ENCODE measurements at regions not wholly inside any gene's neighbourhood (a gene's known extent, or its start where the extent isn't known, plus 50 kb on each side); places are given as distances from the start of the nearest gene placed in this dataset.

DNA sequence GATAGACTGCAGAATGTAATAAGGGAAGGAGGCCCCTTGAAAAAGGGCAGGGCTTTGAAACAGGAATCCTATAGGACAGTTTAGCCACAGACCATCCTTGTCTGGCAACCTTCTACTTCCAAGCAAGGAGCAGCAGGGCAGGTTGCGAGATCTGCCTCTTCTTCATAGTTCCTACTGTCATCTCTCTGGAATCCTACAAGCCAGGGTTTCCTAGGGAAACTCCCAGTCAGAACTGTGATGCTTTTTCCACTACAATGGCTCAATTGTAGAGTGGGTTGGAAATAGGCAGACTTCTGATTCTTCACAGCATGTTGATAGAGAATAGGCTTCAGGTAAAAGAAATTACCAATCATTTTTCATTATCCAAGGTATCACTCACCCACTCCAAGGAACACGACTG, 186.3 kb downstream of the DACT1 start:
- no peaks in the 10 kb centered on the region for H3K4me1 ChIP-seq (replicated peaks in 1 of 4; ENCODE audit: control insufficient read depth in 3 of 4, insufficient read depth in 4 of 4, low read length in 3 of 4)
- no peak for TF ChIP-seq SRF (IDR thresholded peaks at IDR 0.05; ENCODE audit: low read depth, low read length)
- TF ChIP-seq SIX5 (IDR thresholded peaks at IDR 0.05; ENCODE audit: low read depth, low read length), result no peak
- no peak for TF ChIP-seq CEBPB (IDR thresholded peaks at IDR 0.05; ENCODE audit: low read depth, low read length)
- TF ChIP-seq BCL11A (IDR thresholded peaks at IDR 0.05; ENCODE audit: low read depth in 2 of 2, low read length in 2 of 2), result no peak
- TF ChIP-seq, protein P1, sequence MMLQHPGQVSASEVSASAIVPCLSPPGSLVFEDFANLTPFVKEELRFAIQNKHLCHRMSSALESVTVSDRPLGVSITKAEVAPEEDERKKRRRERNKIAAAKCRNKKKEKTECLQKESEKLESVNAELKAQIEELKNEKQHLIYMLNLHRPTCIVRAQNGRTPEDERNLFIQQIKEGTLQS (IDR thresholded peaks at IDR 0.05; ENCODE audit: insufficient read depth, low read depth, low read length), result no peak
- no peak for TF ChIP-seq NRF1 (IDR thresholded peaks at IDR 0.05; ENCODE audit: low read depth, low read length)
- no peak for TF ChIP-seq POLR2A (IDR thresholded peaks at IDR 0.05; ENCODE audit: control extremely low read depth in 1 of 2, low read depth in 2 of 2, low read length in 2 of 2)
- H3K23ac ChIP-seq (ENCODE audit: insufficient read length), result no peak overlapping the region
- H2BK5ac ChIP-seq (ENCODE audit: low read depth, low read length), result no peak overlapping the region
- no peak overlapping the region for H2AK5ac ChIP-seq (ENCODE audit: low read depth, low read length)
- H3K27ac ChIP-seq (ENCODE audit: low read depth, low read length), result no peak overlapping the region
- no peaks in the 10 kb centered on the region for H3K79me1 ChIP-seq (ENCODE audit: low read depth, low read length)
- DNase-seq (ENCODE audit: low read depth in 1 of 2, low spot score in 2 of 2) (no peak), FAIRE-seq (no peak)
- no peak overlapping the region for H2BK120ac ChIP-seq (replicated peaks; ENCODE audit: low read depth, low read length)
- H3K4ac ChIP-seq (replicated peaks; ENCODE audit: insufficient read length, low read depth, low read length), result no peak overlapping the region
- H2AFZ ChIP-seq (ENCODE audit: low read length), result no peak overlapping the region
- H2BK15ac ChIP-seq (ENCODE audit: low read length), result no peak overlapping the region
- no peaks in the 10 kb centered on the region; a peak in 1 of 8 replicates for H3K36me3 ChIP-seq (ENCODE audit: control insufficient read depth in 2 of 4, insufficient read depth in 4 of 4, low read length in 3 of 4)
- H2BK12ac ChIP-seq (ENCODE audit: low read depth, low read length), result no peak overlapping the region
- H3K56ac ChIP-seq (replicated peaks; ENCODE audit: insufficient read length, low read depth, low read length), result no peak overlapping the region
- no peak overlapping the region for H3K4me3 ChIP-seq (ENCODE audit: extremely low read depth in 1 of 4, insufficient read depth in 2 of 4, low read depth in 3 of 4, low read length in 4 of 4)
- no peak overlapping the region for H3K14ac ChIP-seq (ENCODE audit: insufficient read length)
- no peaks in the 10 kb centered on the region for H3K27me3 ChIP-seq (replicated peaks in 1 of 4; ENCODE audit: control insufficient read depth in 3 of 4, extremely low read depth in 1 of 4, insufficient read depth in 3 of 4, low read length in 3 of 4)
- no peak overlapping the region for H3K9ac ChIP-seq (replicated peaks in 1 of 4; ENCODE audit: extremely low read depth in 1 of 4, low read depth in 3 of 4, low read length in 3 of 4)
- CTCF ChIA-PET (ENCODE audit: partially characterized antibody), result interaction anchor here (1.7 to 4.6 kb wide), 2 partner anchors 10 to 17 kb away, joined by 7 to 18 read pairs; no protein-coding TSS in a partner anchor
- no peak overlapping the region for H4K91ac ChIP-seq (replicated peaks; ENCODE audit: insufficient read length, low read length)
- POLR2A ChIA-PET (ENCODE audit: partially characterized antibody), result no interaction called here
- H3K9me3 ChIP-seq (ENCODE audit: insufficient read depth in 2 of 2, low read depth in 1 of 2, low read length in 1 of 2), result peaks cover 6 to 9% of the 10 kb centered on the region in 2 experiments
- no peaks in the 10 kb centered on the region for H3K79me2 ChIP-seq (ENCODE audit: control insufficient read depth in 1 of 2, insufficient read depth in 2 of 2, low read length in 2 of 2)
- no peak overlapping the region for H4K8ac ChIP-seq (ENCODE audit: extremely low read depth, insufficient read depth, low read length)
- no peak overlapping the region for H3K18ac ChIP-seq (ENCODE audit: extremely low read depth, low read length)
- no peak overlapping the region for H4K5ac ChIP-seq (ENCODE audit: insufficient read length, low read depth, low read length)
- no peak overlapping the region for H3K4me2 ChIP-seq (ENCODE audit: insufficient read depth in 1 of 2, low read depth in 2 of 2, low read length in 2 of 2)
- no peak overlapping the region for H2BK20ac ChIP-seq (ENCODE audit: low read length)
- 86% methylated on average over 2 of the region's 2 CpGs; no CpG with 5 or more reads in 1 of the 2 experiments for WGBS, 2 experiments (ENCODE audit: extremely low coverage in 1 of 2, insufficient coverage in 1 of 2, insufficient read length in 1 of 2, insufficient replicate concordance in 2 of 2, low coverage in 1 of 2, low lambda C conversion rate in 2 of 2, missing lambda C conversion rate in 1 of 2)
- H4K20me1 ChIP-seq (replicated peaks in 1 of 2; ENCODE audit: control insufficient read depth in 1 of 2, insufficient read depth in 2 of 2, low read length in 2 of 2), result no peaks in the 10 kb centered on the region
- no peaks in the 10 kb centered on the region for H3K23me2 ChIP-seq (ENCODE audit: low read depth, low read length)
